ENCODE measurements at regions not wholly inside any gene's neighbourhood (a gene's known extent, or its start where the extent isn't known, plus 50 kb on each side); places are given as distances from the start of the nearest gene placed in this dataset.

GRCh38 chr6:100986921-100987320 is 105.8 kb upstream of the ASCC3 start:
- H3K4me3 ChIP-seq: no peak overlapping the region
- TF ChIP-seq, protein P1, sequence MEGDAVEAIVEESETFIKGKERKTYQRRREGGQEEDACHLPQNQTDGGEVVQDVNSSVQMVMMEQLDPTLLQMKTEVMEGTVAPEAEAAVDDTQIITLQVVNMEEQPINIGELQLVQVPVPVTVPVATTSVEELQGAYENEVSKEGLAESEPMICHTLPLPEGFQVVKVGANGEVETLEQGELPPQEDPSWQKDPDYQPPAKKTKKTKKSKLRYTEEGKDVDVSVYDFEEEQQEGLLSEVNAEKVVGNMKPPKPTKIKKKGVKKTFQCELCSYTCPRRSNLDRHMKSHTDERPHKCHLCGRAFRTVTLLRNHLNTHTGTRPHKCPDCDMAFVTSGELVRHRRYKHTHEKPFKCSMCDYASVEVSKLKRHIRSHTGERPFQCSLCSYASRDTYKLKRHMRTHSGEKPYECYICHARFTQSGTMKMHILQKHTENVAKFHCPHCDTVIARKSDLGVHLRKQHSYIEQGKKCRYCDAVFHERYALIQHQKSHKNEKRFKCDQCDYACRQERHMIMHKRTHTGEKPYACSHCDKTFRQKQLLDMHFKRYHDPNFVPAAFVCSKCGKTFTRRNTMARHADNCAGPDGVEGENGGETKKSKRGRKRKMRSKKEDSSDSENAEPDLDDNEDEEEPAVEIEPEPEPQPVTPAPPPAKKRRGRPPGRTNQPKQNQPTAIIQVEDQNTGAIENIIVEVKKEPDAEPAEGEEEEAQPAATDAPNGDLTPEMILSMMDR (IDR thresholded peaks at IDR 0.05; ENCODE audit: control extremely low read depth, extremely low read depth): no peak
- DNase-seq (no peak), ATAC-seq (ENCODE audit: insufficient read depth, low FRiP score) (no peak)
- no peak overlapping the region for H3K27ac ChIP-seq (ENCODE audit: low read depth in 1 of 2, low read length in 1 of 2)
- WGBS, 2 donors: 69 to 84% methylated on average over 1 of the region's 1 CpG
- H3K9ac ChIP-seq (ENCODE audit: insufficient read depth in 1 of 2, low read length in 2 of 2): no peak overlapping the region
- H3K36me3 ChIP-seq (ENCODE audit: control insufficient read depth in 4 of 4, insufficient read depth in 4 of 4, low read length in 4 of 4): no peaks in the 10 kb centered on the region
- peaks cover 0 to 2% (median 0%) of the 10 kb centered on the region in 4 donors for H3K9me3 ChIP-seq (ENCODE audit: control insufficient read depth in 4 of 4, insufficient read depth in 3 of 4, low read length in 3 of 4)
- no peaks in the 10 kb centered on the region for H3K4me1 ChIP-seq (ENCODE audit: control insufficient read depth in 5 of 5, insufficient read depth in 5 of 5, low read length in 5 of 5)
- no peaks in the 10 kb centered on the region for H3K27me3 ChIP-seq (ENCODE audit: control insufficient read depth in 3 of 3, insufficient read depth in 3 of 3, low read length in 2 of 3)

DNA sequence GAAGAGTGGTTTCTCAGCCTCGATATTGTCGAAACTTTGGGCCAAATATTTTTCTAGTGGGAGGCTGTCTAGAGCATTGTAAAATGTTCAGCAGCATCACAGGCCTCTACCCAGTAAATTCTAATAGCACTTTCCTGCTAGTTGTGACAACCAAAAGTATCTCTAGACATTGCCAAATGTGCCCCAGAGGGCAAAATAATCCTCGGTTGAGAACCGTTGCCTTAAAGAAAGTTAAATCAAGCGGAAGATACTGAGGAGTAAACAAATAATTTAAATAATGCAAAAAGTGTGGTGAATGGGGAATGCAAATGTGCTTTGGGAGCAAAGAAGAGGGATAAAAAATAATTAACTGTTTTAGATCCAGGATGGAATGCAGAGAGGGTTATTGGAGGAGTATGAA is 106.4 kb upstream of the ASCC3 start:
- no peak for ATAC-seq (ENCODE audit: insufficient read depth, low FRiP score)
- TF ChIP-seq, protein P1 (IDR thresholded peaks at IDR 0.05; ENCODE audit: control extremely low read depth, extremely low read depth): no peak
- WGBS, 2 donors: 78 to 88% methylated on average over 5 of the region's 5 CpGs

GRCh38 chr6:100988391-100988984 is 107.4 kb upstream of the ASCC3 start:
- Histone ChIP-seq H3K9me3 (ENCODE audit: control insufficient read depth in 4 of 4, insufficient read depth in 3 of 4, low read length in 3 of 4) (peaks cover 0 to 2% (median 0%) of the 10 kb centered on the region in 4 donors), H3K27ac (ENCODE audit: low read depth in 1 of 2, low read length in 1 of 2) (no peak overlapping the region), H3K4me3 (no peak overlapping the region), H3K36me3 (ENCODE audit: control insufficient read depth in 4 of 4, insufficient read depth in 4 of 4, low read length in 4 of 4) (no peaks in the 10 kb centered on the region), H3K9ac (ENCODE audit: insufficient read depth in 1 of 2, low read length in 2 of 2) (no peak overlapping the region), H3K4me1 (ENCODE audit: control insufficient read depth in 5 of 5, insufficient read depth in 5 of 5, low read length in 5 of 5) (no peaks in the 10 kb centered on the region), H3K27me3 (ENCODE audit: control insufficient read depth in 3 of 3, insufficient read depth in 3 of 3, low read length in 2 of 3) (no peaks in the 10 kb centered on the region)
- TF ChIP-seq, protein P1 (IDR thresholded peaks at IDR 0.05; ENCODE audit: control extremely low read depth, extremely low read depth): no peak
- DNase-seq (no peak), ATAC-seq (ENCODE audit: insufficient read depth, low FRiP score) (no peak)
- 91 to 95% methylated on average over 2 of the region's 2 CpGs for WGBS, 2 donors

More for the DNA sequence above, 106.4 kb upstream of the ASCC3 start:
- Histone ChIP-seq H3K4me3 (no peak overlapping the region), H3K9me3 (ENCODE audit: control insufficient read depth in 4 of 4, insufficient read depth in 3 of 4, low read length in 3 of 4) (peaks cover 0 to 2% (median 0%) of the 10 kb centered on the region in 4 donors), H3K27ac (ENCODE audit: low read depth in 1 of 2, low read length in 1 of 2) (no peak overlapping the region), H3K9ac (ENCODE audit: insufficient read depth in 1 of 2, low read length in 2 of 2) (no peak overlapping the region), H3K4me1 (ENCODE audit: control insufficient read depth in 5 of 5, insufficient read depth in 5 of 5, low read length in 5 of 5) (no peaks in the 10 kb centered on the region), H3K27me3 (ENCODE audit: control insufficient read depth in 3 of 3, insufficient read depth in 3 of 3, low read length in 2 of 3) (no peaks in the 10 kb centered on the region), H3K36me3 (ENCODE audit: control insufficient read depth in 4 of 4, insufficient read depth in 4 of 4, low read length in 4 of 4) (no peaks in the 10 kb centered on the region)
- no peak for DNase-seq

- no peaks in the 10 kb centered on the region for H3K9me3 ChIP-seq (ENCODE audit: control insufficient read depth in 4 of 4, insufficient read depth in 3 of 4, low read length in 3 of 4)
- TF ChIP-seq, protein P1 (IDR thresholded peaks at IDR 0.05; ENCODE audit: control extremely low read depth, extremely low read depth): no peak
- H3K4me1 ChIP-seq (ENCODE audit: control insufficient read depth in 5 of 5, insufficient read depth in 5 of 5, low read length in 5 of 5): no peaks in the 10 kb centered on the region
- H3K9ac ChIP-seq (ENCODE audit: insufficient read depth in 1 of 2, low read length in 2 of 2): no peak overlapping the region
- H3K36me3 ChIP-seq (ENCODE audit: control insufficient read depth in 4 of 4, insufficient read depth in 4 of 4, low read length in 4 of 4): no peaks in the 10 kb centered on the region
- ATAC-seq (ENCODE audit: insufficient read depth, low FRiP score) (no peak), DNase-seq (peak in 1 of 3 donors; percentile 4)
- no peak overlapping the region for H3K27ac ChIP-seq (ENCODE audit: low read depth in 1 of 2, low read length in 1 of 2)
- H3K4me3 ChIP-seq: no peak overlapping the region
- 16 to 48% methylated on average over 1 of the region's 1 CpG for WGBS, 2 donors
- no peaks in the 10 kb centered on the region for H3K27me3 ChIP-seq (ENCODE audit: control insufficient read depth in 3 of 3, insufficient read depth in 3 of 3, low read length in 2 of 3)
These were observed 108.9 kb upstream of the ASCC3 start for GRCh38 chr6:100990070-100990469.
